ENCODE measurements at regions not wholly inside any gene's neighbourhood (a gene's known extent, or its start where the extent isn't known, plus 50 kb on each side); places are given as distances from the start of the nearest gene placed in this dataset.
"Not testable (repeated sequence)": the region's sequence is repeated elsewhere in the genome, so short reads cannot be mapped to it uniquely, and the experiment has no call there.

DNA sequence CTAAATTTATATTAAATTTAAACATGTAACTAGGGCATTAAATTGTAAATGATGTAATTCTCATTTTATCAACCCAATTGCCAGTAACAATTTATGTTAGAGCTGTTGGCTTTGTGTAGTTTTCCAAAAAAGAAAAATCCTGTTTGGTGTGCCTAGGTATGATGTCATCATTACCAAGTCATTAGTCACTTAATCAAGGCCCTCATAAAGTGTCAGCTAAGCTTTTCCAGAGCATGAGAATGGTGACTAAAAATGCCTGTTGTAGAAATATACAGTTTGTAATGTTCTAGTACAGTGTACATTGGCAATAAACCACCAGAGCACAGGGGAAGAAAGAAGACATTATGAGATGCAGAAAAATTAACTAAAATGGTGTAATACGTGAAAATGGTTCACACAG is 593.8 kb upstream of the ANKRD30A start:
- 98 to 100% methylated on average over 1 of the region's 1 CpG for WGBS, 2 experiments
- no peaks in the 10 kb centered on the region for H3K36me3 ChIP-seq (ENCODE audit: control insufficient read depth, insufficient read depth, low read length)
- H3K4me3 ChIP-seq (ENCODE audit: insufficient read depth, low read depth, low read length) = no peak overlapping the region
- no peaks in the 10 kb centered on the region for H3K4me1 ChIP-seq (ENCODE audit: control insufficient read depth, insufficient read depth, low read length)
- no peaks in the 10 kb centered on the region for H3K27me3 ChIP-seq (ENCODE audit: control insufficient read depth, insufficient read depth, low read length, poor library complexity, severe bottlenecking)
- H3K9me3 ChIP-seq (ENCODE audit: control insufficient read depth, low read length) = no peaks in the 10 kb centered on the region
- no peak overlapping the region for H3K27ac ChIP-seq (ENCODE audit: insufficient read depth, low read depth, low read length, poor library complexity, severe bottlenecking)

DNA sequence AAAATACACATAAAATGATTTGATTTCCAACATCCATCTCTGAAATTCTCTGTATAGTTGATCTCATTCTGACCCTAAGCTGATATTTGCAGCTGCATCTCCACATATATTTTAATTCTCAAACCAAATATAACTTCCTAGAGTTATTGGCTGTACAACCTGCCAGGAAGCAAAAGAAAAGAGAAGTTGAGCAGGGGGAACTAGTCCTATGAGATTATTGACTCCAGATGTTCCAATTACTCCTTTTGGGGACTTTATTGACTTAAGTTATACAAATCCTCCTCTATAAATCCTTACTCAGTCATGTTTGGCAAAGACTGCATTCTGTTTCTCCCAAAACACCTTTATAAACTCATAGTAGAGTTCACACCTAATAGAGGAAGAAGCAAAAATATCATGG is 599.4 kb upstream of the ANKRD30A start:
- Histone ChIP-seq H3K36me3 (ENCODE audit: control insufficient read depth, insufficient read depth, low read length) (no peaks in the 10 kb centered on the region), H3K9me3 (ENCODE audit: control insufficient read depth, low read length) (no peaks in the 10 kb centered on the region), H3K4me3 (ENCODE audit: insufficient read depth, low read depth, low read length) (no peak overlapping the region), H3K27me3 (ENCODE audit: control insufficient read depth, insufficient read depth, low read length, poor library complexity, severe bottlenecking) (no peaks in the 10 kb centered on the region), H3K4me1 (ENCODE audit: control insufficient read depth, insufficient read depth, low read length) (no peaks in the 10 kb centered on the region), H3K27ac (ENCODE audit: insufficient read depth, low read depth, low read length, poor library complexity, severe bottlenecking) (no peak overlapping the region)

DNA sequence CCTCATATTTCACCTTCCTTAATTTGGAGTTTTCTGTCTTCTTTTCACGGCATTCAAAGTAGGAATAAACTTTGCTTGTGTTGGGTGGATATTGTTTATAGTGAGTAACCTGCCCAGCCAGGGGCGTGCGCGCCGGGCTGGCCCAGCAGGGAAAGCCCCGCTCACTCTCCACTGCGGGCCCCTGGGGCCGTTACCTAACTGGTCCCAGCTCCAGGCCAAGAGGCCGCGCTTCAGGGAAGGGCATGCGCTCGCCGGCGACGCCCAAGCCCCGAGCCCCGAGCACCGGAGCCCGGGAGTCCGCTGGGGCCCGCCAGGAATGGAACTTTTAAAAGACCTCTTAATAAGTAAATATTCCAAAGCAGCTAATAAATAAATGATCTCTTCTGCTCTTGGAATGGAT is 601.3 kb upstream of the ANKRD30A start:
- H3K27me3 ChIP-seq (ENCODE audit: control insufficient read depth, insufficient read depth, low read length, poor library complexity, severe bottlenecking); H3K4me1 ChIP-seq (ENCODE audit: control insufficient read depth, insufficient read depth, low read length); H3K27ac ChIP-seq (ENCODE audit: insufficient read depth, low read depth, low read length, poor library complexity, severe bottlenecking); H3K9me3 ChIP-seq (ENCODE audit: control insufficient read depth, low read length); H3K4me3 ChIP-seq (ENCODE audit: insufficient read depth, low read depth, low read length); H3K36me3 ChIP-seq (ENCODE audit: control insufficient read depth, insufficient read depth, low read length): not testable (repeated sequence)
- 94 to 95% methylated on average over 13 to 20 of the region's 21 CpGs for WGBS, 2 experiments

DNA sequence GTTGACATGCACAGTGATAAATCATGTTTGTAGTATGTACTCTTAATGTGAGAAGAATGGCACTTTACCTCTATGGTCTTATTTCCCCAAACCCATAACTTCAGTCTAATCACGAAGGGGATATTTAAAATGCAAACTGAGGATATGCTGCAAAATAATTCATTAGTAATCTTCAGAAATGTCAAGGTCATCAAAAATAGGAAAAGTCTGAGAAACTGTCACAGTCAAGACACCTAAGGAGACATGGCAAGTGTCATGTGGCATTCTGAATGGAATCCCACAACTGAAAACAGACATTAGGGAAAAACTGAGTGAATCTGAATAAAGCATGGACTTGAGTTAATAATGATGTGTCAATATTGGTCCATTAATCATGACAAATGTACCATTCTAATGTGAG is 605.5 kb upstream of the ANKRD30A start:
- Histone ChIP-seq H3K36me3 (ENCODE audit: control insufficient read depth, insufficient read depth, low read length) (no peaks in the 10 kb centered on the region), H3K9me3 (ENCODE audit: control insufficient read depth, low read length) (no peaks in the 10 kb centered on the region), H3K4me3 (ENCODE audit: insufficient read depth, low read depth, low read length) (no peak overlapping the region), H3K27ac (ENCODE audit: insufficient read depth, low read depth, low read length, poor library complexity, severe bottlenecking) (no peak overlapping the region), H3K4me1 (ENCODE audit: control insufficient read depth, insufficient read depth, low read length) (no peaks in the 10 kb centered on the region), H3K27me3 (ENCODE audit: control insufficient read depth, insufficient read depth, low read length, poor library complexity, severe bottlenecking) (no peaks in the 10 kb centered on the region)
- WGBS, 2 experiments = 80% methylated on average over 1 of the region's 1 CpG; no CpG with 5 or more reads in 1 of the 2 experiments

DNA sequence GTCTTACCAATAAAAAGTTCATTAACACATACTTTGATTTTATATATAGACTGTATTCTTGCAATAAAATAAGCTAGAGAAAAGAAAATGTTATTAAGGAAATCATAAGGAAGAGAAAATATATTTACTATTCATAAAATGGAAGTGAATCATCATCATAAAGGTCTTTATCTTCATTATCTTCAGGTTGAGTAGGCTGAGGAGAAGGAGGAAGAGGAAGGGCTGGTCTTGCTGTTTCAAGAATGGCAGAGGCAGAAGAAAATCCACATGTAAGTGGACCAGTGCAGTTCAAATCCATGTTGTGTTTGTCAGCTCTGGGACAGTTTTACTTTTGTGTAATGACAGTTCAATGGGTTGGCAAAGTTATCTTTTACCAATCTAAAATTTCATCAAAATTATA is 609.1 kb upstream of the ANKRD30A start:
- no peaks in the 10 kb centered on the region for H3K36me3 ChIP-seq (ENCODE audit: control insufficient read depth, insufficient read depth, low read length)
- no peak overlapping the region for H3K27ac ChIP-seq (ENCODE audit: insufficient read depth, low read depth, low read length, poor library complexity, severe bottlenecking)
- H3K4me1 ChIP-seq (ENCODE audit: control insufficient read depth, insufficient read depth, low read length) = no peaks in the 10 kb centered on the region
- no peaks in the 10 kb centered on the region for H3K27me3 ChIP-seq (ENCODE audit: control insufficient read depth, insufficient read depth, low read length, poor library complexity, severe bottlenecking)
- H3K4me3 ChIP-seq (ENCODE audit: insufficient read depth, low read depth, low read length) = no peak overlapping the region
- no peaks in the 10 kb centered on the region for H3K9me3 ChIP-seq (ENCODE audit: control insufficient read depth, low read length)

DNA sequence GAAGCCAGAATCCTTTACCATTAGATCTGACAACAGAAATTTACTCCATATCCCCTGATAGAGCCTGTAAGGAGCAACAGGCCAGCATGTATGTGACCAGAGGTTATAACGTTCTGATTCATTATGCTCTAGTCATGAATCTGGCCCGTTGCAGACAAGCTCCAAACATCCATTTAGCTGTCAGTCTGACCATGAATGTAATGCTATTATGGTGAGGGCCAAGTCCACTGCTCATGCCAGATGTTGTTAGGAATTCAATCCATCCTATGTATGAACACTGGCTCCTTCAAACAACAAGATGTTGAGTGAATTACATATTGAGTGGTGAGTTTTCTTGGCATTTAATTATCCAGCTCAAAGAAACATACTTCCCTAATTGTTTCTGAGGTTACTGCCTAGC is 610.1 kb upstream of the ANKRD30A start:
- 89 to 94% methylated on average over 2 of the region's 2 CpGs for WGBS, 2 experiments
- Histone ChIP-seq H3K9me3 (ENCODE audit: control insufficient read depth, low read length) (no peaks in the 10 kb centered on the region), H3K4me1 (ENCODE audit: control insufficient read depth, insufficient read depth, low read length) (no peaks in the 10 kb centered on the region), H3K27me3 (ENCODE audit: control insufficient read depth, insufficient read depth, low read length, poor library complexity, severe bottlenecking) (no peaks in the 10 kb centered on the region), H3K36me3 (ENCODE audit: control insufficient read depth, insufficient read depth, low read length) (no peaks in the 10 kb centered on the region), H3K27ac (ENCODE audit: insufficient read depth, low read depth, low read length, poor library complexity, severe bottlenecking) (no peak overlapping the region), H3K4me3 (ENCODE audit: insufficient read depth, low read depth, low read length) (no peak overlapping the region)

DNA sequence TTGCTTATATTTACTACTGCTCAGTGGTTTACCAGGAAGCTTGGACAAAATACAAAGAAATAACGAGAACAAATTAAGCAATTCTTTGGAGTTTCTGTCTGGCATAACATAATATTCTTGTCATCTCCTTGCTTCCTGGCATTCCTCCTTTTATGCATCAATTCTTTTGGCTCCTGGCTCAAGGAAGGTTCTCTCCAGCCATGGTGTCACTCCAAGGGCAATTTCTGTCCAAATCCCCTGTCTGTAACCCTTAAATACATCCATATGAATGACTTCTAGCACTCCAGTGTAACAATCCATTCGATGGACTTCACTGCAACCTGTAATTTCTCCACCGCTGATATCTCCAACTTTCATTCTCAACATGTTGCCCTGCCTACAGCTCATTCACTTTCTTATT is 617.7 kb upstream of the ANKRD30A start:
- Histone ChIP-seq H3K4me1 (ENCODE audit: control insufficient read depth, insufficient read depth, low read length) (no peaks in the 10 kb centered on the region), H3K27me3 (ENCODE audit: control insufficient read depth, insufficient read depth, low read length, poor library complexity, severe bottlenecking) (no peaks in the 10 kb centered on the region), H3K36me3 (ENCODE audit: control insufficient read depth, insufficient read depth, low read length) (no peaks in the 10 kb centered on the region), H3K9me3 (ENCODE audit: control insufficient read depth, low read length) (no peaks in the 10 kb centered on the region), H3K27ac (ENCODE audit: insufficient read depth, low read depth, low read length, poor library complexity, severe bottlenecking) (no peak overlapping the region), H3K4me3 (ENCODE audit: insufficient read depth, low read depth, low read length) (no peak overlapping the region)
- WGBS, 2 experiments = 78 to 82% methylated on average over 3 of the region's 3 CpGs

DNA sequence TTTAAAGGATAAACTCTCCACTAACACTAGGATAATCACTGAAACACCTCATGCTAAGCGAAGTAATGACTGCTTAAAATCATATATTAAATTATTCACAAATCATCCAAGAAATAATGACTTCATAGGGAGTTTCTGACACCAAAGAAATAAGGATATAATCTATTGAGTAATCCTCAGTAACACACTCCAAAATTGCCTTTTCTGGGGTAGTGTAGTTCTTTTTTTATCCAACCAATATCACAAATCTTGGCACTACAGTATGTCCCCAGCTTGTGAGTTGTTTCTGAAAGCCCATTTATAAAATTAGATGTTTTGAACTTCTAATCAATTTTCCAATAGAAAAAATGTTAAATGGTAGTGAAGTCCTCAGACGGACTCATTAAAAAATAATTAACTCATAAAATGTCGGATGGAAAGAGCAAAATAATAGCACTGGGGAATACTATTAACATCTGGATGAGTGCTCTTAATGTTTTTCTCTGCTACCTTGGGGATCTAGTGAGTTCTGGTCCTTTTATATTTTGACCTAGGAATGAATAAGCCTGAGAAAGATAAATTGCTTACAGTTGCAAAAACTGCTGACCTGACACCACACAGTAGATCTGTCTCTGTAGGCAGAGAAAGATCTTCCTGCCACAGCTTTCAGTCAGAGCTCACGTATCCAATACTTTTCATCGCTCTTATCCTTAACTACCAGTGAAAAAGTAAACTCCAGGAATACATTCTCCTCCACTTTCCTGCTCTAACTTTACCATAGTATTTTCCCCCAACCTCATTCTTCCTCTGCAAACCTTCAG is 618.5 kb upstream of the ANKRD30A start:
- WGBS, 2 experiments = 81 to 90% methylated on average over 4 to 5 of the region's 5 CpGs
- H3K4me1 ChIP-seq (ENCODE audit: control insufficient read depth, insufficient read depth, low read length) = no peaks in the 10 kb centered on the region
- no peak overlapping the region for H3K27ac ChIP-seq (ENCODE audit: insufficient read depth, low read depth, low read length, poor library complexity, severe bottlenecking)
- no peaks in the 10 kb centered on the region for H3K9me3 ChIP-seq (ENCODE audit: control insufficient read depth, low read length)
- H3K27me3 ChIP-seq (ENCODE audit: control insufficient read depth, insufficient read depth, low read length, poor library complexity, severe bottlenecking) = no peaks in the 10 kb centered on the region
- H3K4me3 ChIP-seq (ENCODE audit: insufficient read depth, low read depth, low read length) = no peak overlapping the region
- H3K36me3 ChIP-seq (ENCODE audit: control insufficient read depth, insufficient read depth, low read length) = no peaks in the 10 kb centered on the region

DNA sequence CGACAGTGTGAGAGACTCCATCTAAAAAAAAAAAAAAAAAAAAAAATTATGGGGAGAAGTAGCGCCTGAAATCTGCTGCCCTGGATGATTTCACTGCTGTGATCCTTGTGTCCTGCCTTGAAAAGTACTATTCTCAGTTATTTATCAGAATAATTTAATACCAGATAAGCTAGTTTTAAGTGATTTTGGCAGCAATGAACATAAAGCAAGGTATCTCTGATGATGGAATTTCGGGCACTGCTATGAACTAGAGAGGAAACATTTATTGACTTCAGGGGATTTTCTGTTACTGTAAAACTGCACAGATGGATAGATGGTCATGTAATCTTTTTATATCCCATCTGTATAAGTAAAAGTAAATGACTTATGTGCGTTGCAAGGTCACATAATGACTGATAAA is 619.1 kb upstream of the ANKRD30A start:
- WGBS, 2 experiments = 42 to 50% methylated on average over 2 of the region's 4 CpGs
- no peaks in the 10 kb centered on the region for H3K36me3 ChIP-seq (ENCODE audit: control insufficient read depth, insufficient read depth, low read length)
- H3K27me3 ChIP-seq (ENCODE audit: control insufficient read depth, insufficient read depth, low read length, poor library complexity, severe bottlenecking) = no peaks in the 10 kb centered on the region
- H3K4me3 ChIP-seq (ENCODE audit: insufficient read depth, low read depth, low read length) = no peak overlapping the region
- H3K27ac ChIP-seq (ENCODE audit: insufficient read depth, low read depth, low read length, poor library complexity, severe bottlenecking) = no peak overlapping the region
- no peaks in the 10 kb centered on the region for H3K9me3 ChIP-seq (ENCODE audit: control insufficient read depth, low read length)
- no peaks in the 10 kb centered on the region for H3K4me1 ChIP-seq (ENCODE audit: control insufficient read depth, insufficient read depth, low read length)

DNA sequence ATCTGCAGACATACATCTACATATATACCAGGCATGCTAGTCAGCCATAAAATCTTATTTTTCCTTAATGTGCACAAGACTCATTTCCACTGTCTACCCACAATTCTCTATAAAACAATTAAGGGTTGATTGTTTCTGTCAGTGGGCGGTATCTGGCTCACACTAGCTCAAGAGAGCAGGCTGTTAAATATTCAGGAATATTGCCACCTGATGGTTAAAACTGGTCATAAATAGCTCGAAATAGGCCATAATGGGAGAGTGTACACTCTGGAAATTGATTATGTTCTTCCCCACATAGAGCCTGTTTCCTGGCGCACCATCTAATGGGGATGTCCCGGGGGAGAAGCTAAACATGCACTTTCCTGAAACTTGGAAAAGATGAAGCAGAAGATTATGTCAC is 620.6 kb upstream of the ANKRD30A start:
- Histone ChIP-seq H3K4me1 (ENCODE audit: control insufficient read depth, insufficient read depth, low read length) (no peaks in the 10 kb centered on the region), H3K36me3 (ENCODE audit: control insufficient read depth, insufficient read depth, low read length) (no peaks in the 10 kb centered on the region), H3K9me3 (ENCODE audit: control insufficient read depth, low read length) (no peaks in the 10 kb centered on the region), H3K27ac (ENCODE audit: insufficient read depth, low read depth, low read length, poor library complexity, severe bottlenecking) (no peak overlapping the region), H3K4me3 (ENCODE audit: insufficient read depth, low read depth, low read length) (no peak overlapping the region), H3K27me3 (ENCODE audit: control insufficient read depth, insufficient read depth, low read length, poor library complexity, severe bottlenecking) (no peaks in the 10 kb centered on the region)
- 91 to 94% methylated on average over 4 of the region's 4 CpGs for WGBS, 2 experiments

DNA sequence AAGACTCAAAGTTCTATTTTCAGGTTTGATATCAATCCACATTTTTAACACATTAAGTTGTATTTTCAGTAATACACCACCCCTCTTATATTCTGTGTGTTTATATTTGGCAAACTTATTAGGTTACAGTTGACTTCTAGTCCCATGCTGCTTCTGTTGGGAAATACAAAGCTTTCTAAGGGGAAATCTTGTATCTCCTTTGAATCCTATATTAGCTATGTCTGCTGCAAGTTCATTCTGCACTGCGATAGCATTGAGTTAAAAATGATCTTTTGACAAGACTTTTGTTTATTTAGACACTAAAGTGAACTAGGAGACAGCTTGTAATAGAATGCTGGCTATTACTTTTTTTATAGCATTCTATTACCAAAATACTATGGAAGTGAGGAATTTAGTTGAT is 625.1 kb upstream of the ANKRD30A start:
- Histone ChIP-seq H3K4me1 (ENCODE audit: control insufficient read depth, insufficient read depth, low read length) (no peaks in the 10 kb centered on the region), H3K9me3 (ENCODE audit: control insufficient read depth, low read length) (no peaks in the 10 kb centered on the region), H3K27ac (ENCODE audit: insufficient read depth, low read depth, low read length, poor library complexity, severe bottlenecking) (no peak overlapping the region), H3K27me3 (ENCODE audit: control insufficient read depth, insufficient read depth, low read length, poor library complexity, severe bottlenecking) (no peaks in the 10 kb centered on the region), H3K36me3 (ENCODE audit: control insufficient read depth, insufficient read depth, low read length) (no peaks in the 10 kb centered on the region), H3K4me3 (ENCODE audit: insufficient read depth, low read depth, low read length) (no peak overlapping the region)
- 93 to 100% methylated on average over 1 of the region's 1 CpG for WGBS, 2 experiments

Measured in ectodermal cell (in vitro differentiated cells).